ENCODE measurements at regions not wholly inside any gene's neighbourhood (a gene's known extent, or its start where the extent isn't known, plus 50 kb on each side); places are given as distances from the start of the nearest gene placed in this dataset.

DNA sequence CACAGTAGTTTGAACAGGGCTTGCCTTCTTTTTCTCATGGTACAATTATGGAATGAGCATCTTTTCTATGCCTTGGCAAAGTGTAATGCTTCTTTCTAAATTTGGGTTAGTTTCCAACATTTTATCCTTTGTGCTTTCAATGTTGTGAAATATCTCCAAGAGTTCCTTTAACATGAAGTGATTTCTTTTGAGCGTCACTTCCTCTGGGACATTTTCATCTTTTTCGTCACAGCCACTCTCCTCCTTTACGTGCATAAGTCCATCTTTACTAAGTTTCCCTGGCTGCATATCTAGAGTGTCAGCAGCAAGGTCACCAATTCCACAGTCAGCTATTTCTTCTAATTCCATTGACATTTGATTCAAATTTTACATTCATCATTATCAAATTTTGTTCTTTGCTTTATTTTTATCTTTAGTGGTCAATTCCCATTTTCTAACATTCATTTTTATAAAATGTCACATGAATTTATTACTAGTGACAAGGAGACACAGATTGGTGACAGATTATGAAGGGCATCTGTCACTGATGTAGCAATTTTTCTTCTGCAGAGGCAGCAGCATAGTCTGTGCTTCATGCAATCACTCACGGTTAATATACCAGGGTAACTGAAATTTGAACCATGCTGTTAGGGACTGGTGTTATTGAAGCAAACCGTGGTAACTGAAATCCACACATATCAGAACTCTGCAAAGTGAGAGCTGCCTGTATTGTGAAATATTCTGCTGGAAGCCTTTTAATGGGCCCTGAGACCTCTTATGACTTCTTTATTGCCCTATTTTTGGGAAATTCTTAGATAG, 126.5 kb upstream of the THBS1 start:
- TF ChIP-seq CTCF (IDR thresholded peaks at IDR 0.05): no peak
- no peaks in the 10 kb centered on the region for H3K27me3 ChIP-seq (replicated peaks; ENCODE audit: insufficient read depth)
- no peak overlapping the region for H3K4me3 ChIP-seq
- H3K36me3 ChIP-seq: no peaks in the 10 kb centered on the region
- H3K9me3 ChIP-seq: no peaks in the 10 kb centered on the region
- H3K4me1 ChIP-seq (ENCODE audit: control insufficient read depth in 1 of 2, low read depth in 2 of 2): no peaks in the 10 kb centered on the region
- no peak overlapping the region for H3K27ac ChIP-seq
- ATAC-seq (ENCODE audit: insufficient number of reproducible peaks, low FRiP score, low read depth): no peak
- no peak for DNase-seq (ENCODE audit: low spot score)

- H3K4me1 ChIP-seq (ENCODE audit: control insufficient read depth in 1 of 2, low read depth in 2 of 2): no peaks in the 10 kb centered on the region
- no peak for TF ChIP-seq CTCF (IDR thresholded peaks at IDR 0.05)
- H3K36me3 ChIP-seq: no peaks in the 10 kb centered on the region
- no peak overlapping the region for H3K27ac ChIP-seq
- H3K27me3 ChIP-seq (replicated peaks; ENCODE audit: insufficient read depth): no peaks in the 10 kb centered on the region
- no peak overlapping the region for H3K4me3 ChIP-seq
- no peak for ATAC-seq (ENCODE audit: insufficient number of reproducible peaks, low FRiP score, low read depth)
- H3K9me3 ChIP-seq: no peaks in the 10 kb centered on the region
- no peak for DNase-seq (ENCODE audit: low spot score)
These were observed 125.3 kb upstream of the THBS1 start for GRCh38 chr15:39455471-39455991.

- H3K4me1 ChIP-seq (ENCODE audit: control insufficient read depth in 1 of 2, low read depth in 2 of 2): no peaks in the 10 kb centered on the region
- no peak for TF ChIP-seq CTCF (IDR thresholded peaks at IDR 0.05)
- no peak for ATAC-seq (ENCODE audit: insufficient number of reproducible peaks, low FRiP score, low read depth)
- no peak overlapping the region for H3K4me3 ChIP-seq
- no peaks in the 10 kb centered on the region for H3K36me3 ChIP-seq
- no peaks in the 10 kb centered on the region for H3K9me3 ChIP-seq
- H3K27ac ChIP-seq: no peak overlapping the region
- DNase-seq (ENCODE audit: low spot score): no peak
- no peaks in the 10 kb centered on the region for H3K27me3 ChIP-seq (replicated peaks; ENCODE audit: insufficient read depth)
These were observed 124.7 kb upstream of the THBS1 start for GRCh38 chr15:39456159-39456558.

- Histone ChIP-seq H3K27ac (no peak overlapping the region), H3K9me3 (no peaks in the 10 kb centered on the region), H3K36me3 (no peaks in the 10 kb centered on the region), H3K4me1 (ENCODE audit: control insufficient read depth in 1 of 2, low read depth in 2 of 2) (no peaks in the 10 kb centered on the region), H3K4me3 (no peak overlapping the region), H3K27me3 (replicated peaks; ENCODE audit: insufficient read depth) (no peaks in the 10 kb centered on the region)
- TF ChIP-seq CTCF (IDR thresholded peaks at IDR 0.05): no peak
- ATAC-seq (ENCODE audit: insufficient number of reproducible peaks, low FRiP score, low read depth) (no peak), DNase-seq (ENCODE audit: low spot score) (no peak)
These were observed 124.1 kb upstream of the THBS1 start for GRCh38 chr15:39456582-39457330.

DNA sequence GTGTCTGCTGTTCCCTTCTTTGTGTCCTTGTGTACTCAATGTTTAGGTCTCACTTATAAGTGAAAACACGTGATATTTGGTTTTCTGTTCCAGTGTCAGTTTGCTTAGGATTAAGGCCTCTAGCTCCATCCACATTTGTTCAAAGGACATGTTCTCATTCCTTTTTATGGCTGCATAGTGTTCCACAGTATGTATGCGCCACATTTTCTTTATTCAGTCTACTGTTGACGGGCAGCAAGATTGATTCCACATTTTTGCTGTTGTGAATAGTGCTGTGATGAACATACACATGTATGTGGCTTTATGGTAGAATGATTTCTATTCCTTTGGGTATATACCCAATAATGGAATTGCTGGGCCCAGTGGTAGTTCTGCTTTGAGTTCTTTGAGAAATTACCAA, 122.7 kb upstream of the THBS1 start:
- TF ChIP-seq CTCF (IDR thresholded peaks at IDR 0.05): no peak
- DNase-seq (ENCODE audit: low spot score): no peak
- Histone ChIP-seq H3K9me3 (no peaks in the 10 kb centered on the region), H3K4me3 (no peak overlapping the region), H3K27ac (no peak overlapping the region), H3K27me3 (replicated peaks; ENCODE audit: insufficient read depth) (no peaks in the 10 kb centered on the region), H3K36me3 (no peaks in the 10 kb centered on the region), H3K4me1 (ENCODE audit: control insufficient read depth in 1 of 2, low read depth in 2 of 2) (no peaks in the 10 kb centered on the region)
- ATAC-seq (ENCODE audit: insufficient number of reproducible peaks, low FRiP score, low read depth): no peak

Data from thoracic aorta (tissue), 2 donors.